Neural progenitor cell (in vitro differentiated cells): ENCODE measurements at regions not wholly inside any gene's neighbourhood (a gene's known extent, or its start where the extent isn't known, plus 50 kb on each side); places are given as distances from the start of the nearest gene placed in this dataset.
A peak's percentile ranks its signal among the peaks of the same experiment; 100 is the strongest.

Experiments
- EZH2 ChIP-seq: fragments of 200-600 bp; sonication (generic); IDR thresholded peaks from 2 replicates; pipeline ENCODE4 v1.6.1; 2017; ENCODE audit warnings: antibody characterized with exemption, mild to moderate bottlenecking, moderate library complexity
- EZH2phosphoT487 ChIP-seq: fragments of 200-600 bp; sonication (generic); IDR thresholded peaks from 2 replicates; pipeline ENCODE4 v1.6.1; 2017; ENCODE audit warnings: antibody characterized with exemption
- TF ChIP-seq, protein P1 (sequence below): fragments of 200-600 bp; sonication (generic); IDR thresholded peaks from 2 replicates; pipeline ENCODE4 v1.5.1; 2017; ENCODE audit warnings: antibody characterized with exemption, mild to moderate bottlenecking

DNA sequence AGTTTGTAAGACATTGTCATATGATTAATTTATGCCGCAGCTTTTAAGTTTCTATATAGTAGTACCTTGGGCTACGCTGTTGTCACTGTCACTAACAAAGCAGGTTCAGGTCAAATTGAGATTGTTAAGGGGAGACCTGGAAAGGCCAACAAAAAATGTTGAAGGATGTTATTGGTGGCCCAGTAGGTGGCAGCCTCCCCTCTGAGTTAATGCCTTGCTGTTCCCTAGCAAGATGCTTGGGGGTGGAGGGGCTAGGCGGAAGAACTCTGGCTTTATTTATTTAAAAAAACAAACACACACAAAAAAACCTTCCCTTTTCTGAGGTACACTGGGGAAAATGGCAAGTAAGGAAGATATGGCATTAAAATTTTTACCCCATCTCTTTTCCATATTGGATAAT, 128.3 kb upstream of the ATP5MC3 start:
- TF ChIP-seq, protein P1, sequence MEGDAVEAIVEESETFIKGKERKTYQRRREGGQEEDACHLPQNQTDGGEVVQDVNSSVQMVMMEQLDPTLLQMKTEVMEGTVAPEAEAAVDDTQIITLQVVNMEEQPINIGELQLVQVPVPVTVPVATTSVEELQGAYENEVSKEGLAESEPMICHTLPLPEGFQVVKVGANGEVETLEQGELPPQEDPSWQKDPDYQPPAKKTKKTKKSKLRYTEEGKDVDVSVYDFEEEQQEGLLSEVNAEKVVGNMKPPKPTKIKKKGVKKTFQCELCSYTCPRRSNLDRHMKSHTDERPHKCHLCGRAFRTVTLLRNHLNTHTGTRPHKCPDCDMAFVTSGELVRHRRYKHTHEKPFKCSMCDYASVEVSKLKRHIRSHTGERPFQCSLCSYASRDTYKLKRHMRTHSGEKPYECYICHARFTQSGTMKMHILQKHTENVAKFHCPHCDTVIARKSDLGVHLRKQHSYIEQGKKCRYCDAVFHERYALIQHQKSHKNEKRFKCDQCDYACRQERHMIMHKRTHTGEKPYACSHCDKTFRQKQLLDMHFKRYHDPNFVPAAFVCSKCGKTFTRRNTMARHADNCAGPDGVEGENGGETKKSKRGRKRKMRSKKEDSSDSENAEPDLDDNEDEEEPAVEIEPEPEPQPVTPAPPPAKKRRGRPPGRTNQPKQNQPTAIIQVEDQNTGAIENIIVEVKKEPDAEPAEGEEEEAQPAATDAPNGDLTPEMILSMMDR, result peak; percentile 56
- TF ChIP-seq EZH2, result peak; percentile 36
- TF ChIP-seq EZH2phosphoT487, result no peak
